Amniotic epithelial cell (primary cell): ENCODE measurements at regions not wholly inside any gene's neighbourhood (a gene's known extent, or its start where the extent isn't known, plus 50 kb on each side); places are given as distances from the start of the nearest gene placed in this dataset.
"Not testable (repeated sequence)": the region's sequence is repeated elsewhere in the genome, so short reads cannot be mapped to it uniquely, and the experiment has no call there.

Experiments used
- DNase-seq: peaks from one replicate; pipeline ENCODE4 v3.0.0-alpha.2; 2010; ENCODE audit warnings: low read depth

DNA sequence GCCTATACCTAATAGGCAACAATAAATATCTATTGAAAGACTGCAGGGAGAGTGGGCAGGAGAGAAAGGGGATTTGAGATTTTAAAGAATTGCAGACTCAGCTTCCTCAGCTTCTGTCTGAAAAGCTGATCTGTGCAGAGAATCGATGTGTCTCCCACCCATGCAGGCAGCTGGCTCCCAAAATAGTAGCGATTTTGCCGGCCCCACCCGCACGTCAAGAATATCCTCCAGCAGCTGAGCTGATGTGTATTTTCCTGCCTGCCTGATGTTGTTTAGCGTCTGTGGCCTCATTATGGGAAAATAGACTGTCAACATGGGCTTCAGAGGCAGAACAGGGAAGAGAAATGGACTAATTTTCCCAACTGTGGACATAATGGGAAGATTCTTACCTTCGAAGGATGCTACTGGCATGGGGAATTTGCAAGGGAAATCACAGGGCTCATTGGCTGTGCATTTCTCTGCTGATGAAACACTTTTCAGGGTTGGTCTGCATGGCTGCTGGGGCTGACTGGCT, 699.8 kb downstream of the PTPRU start:
- no peak for DNase-seq

DNA sequence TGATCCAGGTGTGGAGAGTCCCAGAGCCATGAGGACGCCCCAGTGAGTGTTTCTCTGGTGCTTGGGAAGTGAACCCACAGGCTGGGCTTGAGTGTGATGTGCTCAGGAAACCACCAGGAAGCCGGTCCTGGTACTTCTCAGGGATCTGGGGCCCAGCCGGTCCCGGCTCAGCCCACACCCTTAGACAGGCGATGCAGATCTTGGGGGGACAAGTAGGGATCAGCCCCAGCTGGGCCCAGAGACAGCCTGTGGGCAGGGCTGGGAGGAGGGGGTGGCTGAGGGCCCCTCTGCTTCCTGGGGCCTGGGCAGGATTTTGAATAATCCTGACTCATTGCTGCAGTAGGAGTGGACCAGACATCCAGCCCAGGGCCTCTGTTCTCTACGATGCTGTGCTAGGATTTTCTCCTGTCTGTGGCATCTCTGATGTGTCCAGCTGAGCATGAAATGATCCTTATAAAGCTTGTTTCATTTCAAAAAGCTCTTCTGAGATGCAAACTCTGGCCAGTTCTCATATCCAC, 698.0 kb downstream of the PTPRU start:
- DNase-seq: no peak

DNA sequence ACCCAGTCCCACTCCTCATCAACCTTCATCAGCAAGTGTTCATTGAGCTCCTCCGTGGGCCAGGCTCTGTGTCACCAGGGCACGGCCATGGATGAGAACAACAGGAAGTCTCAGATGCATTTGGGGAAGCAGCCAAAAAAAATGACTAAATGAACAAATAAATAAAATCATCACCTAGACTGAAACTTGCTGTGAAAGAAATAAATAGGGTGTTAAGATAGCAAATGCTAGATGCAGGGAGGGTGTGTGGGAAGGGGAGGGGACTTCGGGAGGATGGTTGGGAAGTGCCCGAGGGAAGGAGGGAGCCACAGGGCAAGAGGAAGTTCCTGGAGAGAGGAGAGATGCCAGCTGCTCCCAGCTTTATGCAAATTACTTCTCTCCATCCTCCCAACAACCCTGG, 696.7 kb downstream of the PTPRU start:
- no peak for DNase-seq

DNA sequence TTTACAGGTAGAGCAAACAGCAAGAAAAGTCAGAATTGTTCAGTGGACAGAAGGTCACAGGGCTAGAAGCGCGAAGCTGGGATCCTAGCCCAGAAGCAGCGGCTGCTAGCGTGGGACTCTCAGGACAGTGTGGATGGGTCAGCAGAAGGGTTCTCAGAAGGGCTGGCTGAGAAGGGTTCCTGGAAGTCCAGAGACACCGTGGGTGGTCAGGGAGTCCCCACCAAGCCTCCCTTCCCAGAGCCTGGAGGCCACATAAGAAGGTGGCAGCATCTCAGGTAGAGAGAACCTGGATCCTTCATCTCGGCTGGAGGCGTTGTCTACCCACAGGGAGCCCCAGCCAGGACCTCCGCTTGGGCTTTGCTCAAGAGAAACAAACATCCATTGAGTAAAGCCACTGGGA, 696.3 kb downstream of the PTPRU start:
- DNase-seq: no peak

DNA sequence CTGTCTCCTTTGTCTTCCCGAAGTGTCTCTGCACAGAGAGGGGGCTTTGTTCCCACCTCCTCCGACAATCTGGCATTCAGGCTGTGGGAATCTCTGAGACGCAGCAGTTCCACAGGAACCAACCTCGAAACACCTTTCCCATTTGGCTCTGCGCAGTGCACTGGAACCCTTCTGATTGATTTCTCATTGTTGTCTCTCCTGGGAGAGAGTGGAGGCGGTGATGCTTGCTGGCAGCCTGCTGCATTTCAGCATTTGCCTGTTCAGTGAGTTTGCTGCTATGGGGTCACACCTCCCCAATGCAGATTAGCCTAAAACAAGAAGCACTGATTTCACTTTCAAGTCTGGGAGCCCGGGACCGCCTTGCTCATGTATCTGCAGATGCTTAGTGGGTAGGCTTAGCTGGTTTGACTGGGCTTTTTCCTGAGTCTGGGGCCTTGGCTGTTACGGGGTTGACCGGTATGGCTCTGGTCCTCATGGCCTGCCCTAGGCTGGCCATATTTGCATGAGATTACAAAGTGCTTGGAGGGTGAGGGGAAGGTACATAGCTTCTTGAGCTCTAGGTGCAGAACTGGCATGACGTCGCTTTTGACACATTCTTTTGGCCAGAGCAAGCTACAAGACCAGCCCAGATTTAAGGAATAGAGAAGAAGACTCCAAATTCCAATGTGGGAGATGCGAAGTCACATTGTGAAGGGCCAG, 695.3 kb downstream of the PTPRU start:
- DNase-seq: no peak

DNA sequence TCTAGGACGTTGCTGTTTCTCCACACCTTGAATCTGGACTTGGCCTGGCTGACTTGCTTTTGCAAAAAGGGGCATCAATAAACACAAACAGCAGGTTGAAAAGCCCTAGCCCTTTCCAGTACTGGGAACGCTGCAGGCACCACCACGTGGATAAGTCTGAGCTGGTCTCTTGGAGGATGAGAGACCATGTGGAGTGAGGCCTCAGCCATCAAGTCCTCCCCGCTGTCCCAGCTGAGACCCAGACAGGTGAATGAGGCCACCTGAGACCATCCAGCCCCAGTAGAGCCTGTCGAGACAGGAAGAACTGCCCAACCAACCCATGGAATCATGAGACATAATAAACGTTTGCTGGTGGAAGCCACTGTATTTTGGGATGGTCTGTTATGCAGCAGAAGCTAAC, 688.7 kb downstream of the PTPRU start:
- DNase-seq: no peak

DNA sequence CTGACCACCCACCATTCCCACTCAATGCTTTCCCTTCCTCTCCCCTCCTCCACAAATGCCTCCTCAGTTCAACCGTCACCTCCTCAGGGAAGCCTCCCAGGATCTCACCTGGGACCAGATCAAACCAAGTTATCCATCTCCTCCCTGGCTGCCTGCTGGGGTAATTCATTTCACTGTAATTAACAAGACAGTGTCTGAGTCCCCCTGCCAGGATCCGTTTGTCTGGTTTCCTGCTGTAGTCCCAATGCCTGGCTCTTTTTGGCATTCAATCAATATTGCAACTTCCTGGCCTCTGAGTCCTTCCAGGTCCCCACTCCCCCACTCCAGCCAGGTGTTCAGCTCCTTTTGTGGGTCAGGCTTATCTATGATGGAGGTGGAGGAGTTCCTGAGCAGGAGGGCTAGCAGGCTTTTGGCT, 687.7 kb downstream of the PTPRU start:
- DNase-seq: no peak

DNA sequence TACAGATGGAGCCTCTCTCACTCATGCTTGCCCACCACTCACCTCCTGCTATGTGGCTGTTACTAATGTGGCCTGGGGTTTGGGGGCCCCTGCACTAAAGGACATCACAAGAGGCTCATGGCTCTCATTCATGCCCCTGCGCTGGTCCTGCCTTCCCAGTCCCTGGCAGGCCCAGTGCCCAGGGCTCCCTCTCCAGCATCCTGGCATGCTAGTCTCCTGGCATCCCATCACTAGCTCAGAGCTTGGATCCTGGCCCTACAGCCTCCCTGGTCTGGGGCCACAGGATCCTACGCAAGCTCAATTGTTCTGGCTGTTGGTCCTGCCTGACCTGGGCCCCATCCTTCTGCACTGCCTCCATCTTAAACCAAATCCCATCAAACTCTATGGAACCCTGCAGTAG, 685.4 kb downstream of the PTPRU start:
- no peak for DNase-seq

DNA sequence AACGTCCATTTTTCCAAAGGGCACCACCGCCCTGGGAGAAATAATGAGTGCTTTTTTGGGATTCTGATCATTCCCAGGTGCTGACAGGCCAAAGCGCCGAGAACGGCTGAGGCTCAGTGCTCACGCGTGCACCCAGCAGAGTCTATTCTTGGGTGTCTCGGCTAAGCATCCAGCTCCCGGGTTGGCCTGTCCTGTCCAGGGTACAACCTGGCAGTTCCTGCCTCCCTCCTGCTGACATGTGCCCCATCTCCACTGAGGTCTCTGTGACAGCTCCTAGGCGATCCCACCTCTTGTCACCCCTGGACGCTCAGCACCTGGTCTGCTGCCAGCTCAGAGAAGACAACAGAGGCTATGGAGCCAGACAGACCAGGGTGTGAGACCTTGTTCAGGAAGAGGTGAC, 684.5 kb downstream of the PTPRU start:
- no peak for DNase-seq

DNA sequence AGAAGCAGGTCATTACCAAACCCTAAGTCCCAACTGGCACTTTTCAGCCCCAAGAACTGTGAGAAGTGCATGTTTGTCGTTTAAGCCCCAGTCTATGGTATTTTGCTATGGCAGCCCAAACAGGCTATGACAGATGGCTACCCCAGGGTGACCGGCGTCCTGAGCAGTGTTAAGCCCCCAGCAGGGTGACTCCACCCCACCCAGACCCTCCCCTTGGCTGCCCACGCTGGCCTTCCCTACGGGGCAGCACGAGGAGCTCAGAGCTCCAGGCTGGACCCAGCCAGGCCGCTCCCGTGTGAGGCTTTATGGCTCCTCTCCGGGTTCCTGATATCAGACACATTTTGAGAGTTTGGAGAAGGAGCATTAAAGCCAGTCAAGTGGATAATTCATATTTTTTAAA, 684.0 kb downstream of the PTPRU start:
- no peak for DNase-seq

DNA sequence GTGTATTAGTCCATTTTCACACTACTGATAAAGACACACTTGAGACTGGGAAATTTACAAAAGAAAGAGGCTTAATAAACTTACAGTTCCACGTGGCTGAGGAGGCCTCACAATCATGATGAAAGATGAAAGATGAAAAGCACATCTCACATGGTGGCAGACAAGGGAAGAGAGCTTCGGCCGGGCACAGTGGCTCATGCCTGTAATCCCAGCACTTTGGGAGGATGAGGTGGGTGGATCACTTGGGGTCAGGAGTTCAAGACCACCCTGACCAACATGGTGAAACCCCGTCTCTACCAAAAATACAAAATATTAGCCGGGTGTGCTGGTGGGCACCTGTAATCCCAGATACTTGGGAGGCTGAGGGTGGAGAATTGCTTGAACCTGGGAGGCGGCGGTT, 682.7 kb downstream of the PTPRU start:
- not testable (repeated sequence) for DNase-seq

DNA sequence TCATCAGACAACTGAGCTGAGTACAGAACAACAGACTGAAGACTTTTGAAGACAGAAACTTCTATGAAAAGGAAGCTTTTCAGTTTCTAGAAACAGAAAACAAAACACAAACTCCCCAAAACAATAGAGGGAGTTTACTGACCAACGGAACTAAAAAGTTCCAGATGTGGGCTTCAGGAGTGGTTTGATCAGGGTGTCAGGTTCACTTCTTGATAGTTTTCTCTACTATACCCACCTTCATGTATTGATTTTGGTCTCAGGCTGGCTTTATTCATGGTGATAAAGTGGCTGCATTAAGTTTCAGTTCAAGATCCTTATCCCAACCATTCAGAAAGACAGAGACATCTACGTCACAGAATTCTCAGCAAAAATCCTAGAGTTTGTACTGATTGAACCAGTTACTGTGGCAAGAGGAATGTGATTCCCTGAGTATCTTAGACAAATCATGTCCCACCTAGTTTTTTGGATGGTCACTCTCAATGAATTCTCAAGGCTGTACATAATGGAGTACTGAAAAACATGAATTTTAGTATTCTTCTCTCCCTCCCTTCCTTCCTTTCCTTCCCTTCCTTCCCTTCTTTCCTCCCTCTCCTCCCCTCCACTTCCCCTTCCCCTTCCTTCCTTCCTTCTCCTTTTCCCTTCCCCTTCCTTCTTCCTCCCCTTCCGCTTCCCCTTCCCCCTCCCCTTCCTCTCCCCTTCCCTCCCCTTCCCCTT, 680.5 kb downstream of the PTPRU start:
- no peak for DNase-seq

DNA sequence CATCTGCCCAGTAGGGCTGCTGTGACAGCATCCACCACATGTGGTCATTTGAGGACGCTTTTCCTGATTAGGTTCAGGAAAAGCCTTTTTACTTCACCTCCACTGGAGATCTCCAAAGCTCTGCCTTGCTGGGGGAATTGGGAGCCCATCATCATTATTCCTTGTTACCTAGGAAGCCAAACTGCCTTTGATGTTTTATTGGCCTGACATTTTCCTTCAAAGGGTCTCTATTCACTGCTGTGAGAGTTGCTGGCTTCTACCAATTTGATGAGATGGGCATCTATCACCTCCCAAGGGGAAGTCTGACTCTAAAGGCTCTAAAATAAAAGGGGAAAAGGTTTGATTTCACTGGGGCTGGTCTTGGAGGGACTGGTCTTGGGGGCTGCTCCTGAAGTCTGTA, 678.6 kb downstream of the PTPRU start:
- no peak for DNase-seq

DNA sequence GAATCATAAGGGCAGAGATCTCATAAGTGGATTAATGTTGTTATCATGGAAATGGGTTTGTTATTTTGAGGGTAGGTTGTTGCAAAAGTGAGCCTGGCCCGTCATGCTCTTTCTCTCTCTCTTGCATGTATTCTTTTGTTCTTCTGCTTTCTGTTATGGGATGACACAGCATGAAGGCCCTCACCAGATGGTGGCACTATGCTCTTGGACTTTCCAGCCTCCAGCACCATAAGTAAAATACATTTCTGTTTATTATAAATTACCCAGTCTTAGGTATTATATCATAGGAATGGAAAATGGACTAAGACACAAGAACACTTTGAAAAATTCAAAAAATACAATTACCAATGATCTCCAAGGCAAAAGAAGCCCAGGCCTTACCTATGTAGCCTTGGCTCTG, 676.1 kb downstream of the PTPRU start:
- DNase-seq: no peak

DNA sequence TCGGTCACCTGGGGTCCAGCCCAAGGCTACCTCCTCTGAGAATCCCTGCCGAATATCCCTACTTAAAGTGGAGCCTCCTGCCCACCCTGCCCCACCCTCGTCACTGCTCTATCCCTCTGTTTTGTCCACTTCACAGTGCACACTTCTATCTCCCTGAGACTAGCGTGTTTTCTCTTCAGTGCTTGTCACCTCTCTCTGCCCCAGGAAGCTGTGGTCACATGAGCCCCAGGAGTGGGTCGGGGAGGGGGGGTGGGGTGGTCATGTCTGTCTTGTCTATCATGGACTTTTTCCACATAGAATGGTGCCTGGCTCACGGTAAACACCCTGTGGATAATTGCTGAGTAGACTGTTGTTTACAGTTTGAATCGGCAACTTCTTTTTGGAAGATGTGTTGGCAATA, 673.6 kb downstream of the PTPRU start:
- DNase-seq: no peak

DNA sequence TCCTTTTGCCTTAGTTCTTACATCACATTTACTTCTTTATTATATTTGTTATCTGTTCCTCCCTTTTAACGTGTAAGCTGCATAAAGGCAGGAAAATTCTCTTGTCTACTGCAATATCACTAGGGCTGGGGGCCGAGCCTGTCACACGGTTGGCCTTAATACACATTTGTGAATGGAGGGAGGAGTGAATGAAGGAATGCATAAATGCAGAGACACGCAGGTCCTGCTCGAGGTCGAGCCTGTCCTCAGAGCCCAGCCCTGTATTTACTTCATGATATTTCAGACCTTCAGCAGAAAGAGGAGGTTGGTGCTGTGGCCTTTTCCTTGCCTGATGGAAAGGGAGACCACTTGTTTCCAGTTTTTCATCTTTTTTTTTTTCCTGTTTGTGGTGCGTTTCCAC, 671.3 kb downstream of the PTPRU start:
- no peak for DNase-seq

DNA sequence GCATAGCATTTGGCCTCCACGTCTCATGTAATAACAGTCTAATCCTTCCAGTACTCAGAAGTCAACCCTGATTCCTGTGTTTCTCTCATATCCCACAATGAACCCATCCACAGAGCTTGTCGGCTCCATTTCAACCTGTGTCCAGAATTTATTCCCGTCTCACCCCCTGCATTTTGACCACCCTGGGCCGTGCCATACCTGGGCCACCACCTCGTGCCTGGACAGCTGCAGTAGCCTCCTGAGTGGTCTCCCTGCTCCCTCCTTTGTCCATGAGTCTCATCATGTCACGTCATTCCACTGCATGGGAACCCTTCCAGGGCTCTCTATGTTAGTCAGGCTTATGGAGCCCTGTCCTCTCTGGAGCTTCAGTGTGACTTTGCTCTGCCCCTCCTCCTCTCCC, 670.6 kb downstream of the PTPRU start:
- DNase-seq: no peak

DNA sequence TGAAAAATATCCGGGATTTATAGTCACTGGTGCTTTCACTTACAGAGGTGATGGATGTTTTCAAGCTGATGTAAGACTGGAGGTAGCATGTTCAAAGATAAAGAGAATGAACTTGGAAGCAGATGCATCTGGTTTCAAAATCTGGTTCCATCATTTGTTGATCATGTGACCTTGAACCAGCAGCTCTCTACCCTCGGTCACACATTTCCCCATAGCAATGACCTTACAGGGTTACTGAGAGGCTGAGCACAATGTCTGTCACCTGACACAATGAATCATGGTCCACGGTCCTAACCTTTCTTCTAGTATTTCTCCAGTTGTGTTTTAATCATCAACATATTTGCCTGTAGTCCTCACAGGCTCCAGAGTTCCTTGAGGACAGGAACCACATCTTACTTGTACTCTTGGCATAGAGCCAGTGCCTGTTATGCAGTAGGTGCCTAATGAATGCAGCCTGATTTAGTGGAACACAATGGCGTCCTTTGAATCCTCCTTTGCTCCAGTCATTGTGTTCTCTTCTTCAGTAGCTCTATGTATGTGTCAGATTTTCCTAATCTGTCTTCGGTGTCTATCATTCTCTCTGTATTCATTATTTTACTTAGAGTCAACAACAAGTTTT, 667.3 kb downstream of the PTPRU start:
- DNase-seq: no peak

DNA sequence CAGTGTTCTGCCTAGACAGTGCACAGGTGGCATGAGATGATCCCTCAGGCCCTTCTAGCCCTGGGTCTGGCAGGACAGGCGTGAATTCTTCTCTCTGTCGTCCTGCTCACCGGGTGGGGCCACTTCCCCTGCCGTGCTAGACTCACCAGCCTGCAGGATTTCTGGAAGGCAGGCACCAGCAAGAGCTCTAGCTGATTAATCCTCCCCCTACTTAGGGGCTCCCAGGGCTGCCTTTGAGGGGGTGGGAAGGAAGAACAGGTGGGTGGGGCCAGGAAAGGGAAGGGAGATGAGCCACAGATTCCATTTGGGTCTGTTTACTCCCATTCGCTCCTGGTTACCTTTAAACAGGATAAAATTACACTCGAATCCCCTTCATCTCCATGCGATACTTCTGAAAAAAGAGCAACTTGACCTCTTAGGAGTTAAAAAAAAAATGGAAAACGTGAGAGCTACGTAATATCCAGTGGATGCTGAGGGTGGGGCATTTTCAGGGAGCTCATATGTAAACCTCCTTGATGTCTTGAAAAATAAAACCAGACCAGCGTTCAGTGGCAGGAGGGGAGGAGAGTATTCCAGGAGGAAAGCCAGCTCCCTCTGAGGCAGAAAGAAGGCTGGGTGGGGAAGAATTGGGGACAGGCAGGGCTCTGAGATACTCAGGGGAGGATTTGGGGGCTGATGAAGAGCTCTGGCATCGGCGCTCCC, 665.5 kb downstream of the PTPRU start:
- no peak for DNase-seq

DNA sequence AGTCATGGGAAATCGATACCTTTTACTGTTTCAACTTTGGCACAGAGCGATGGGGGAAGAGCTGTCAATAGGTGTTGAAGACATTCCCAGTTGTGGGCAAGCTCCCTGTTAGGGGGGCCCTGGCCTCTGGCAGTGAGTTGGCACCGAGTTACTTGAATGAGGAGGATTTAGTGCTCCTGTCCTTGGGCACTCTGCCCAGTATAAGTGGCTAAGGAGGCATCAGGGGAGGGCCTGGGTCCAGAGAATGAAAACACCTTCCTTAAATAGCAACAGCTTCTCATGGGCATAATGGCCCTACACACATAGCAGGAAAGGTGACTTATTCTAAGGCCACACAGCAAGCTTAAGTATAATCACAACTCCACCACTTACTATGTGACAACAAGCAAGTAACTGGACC, 664.4 kb downstream of the PTPRU start:
- no peak for DNase-seq

DNA sequence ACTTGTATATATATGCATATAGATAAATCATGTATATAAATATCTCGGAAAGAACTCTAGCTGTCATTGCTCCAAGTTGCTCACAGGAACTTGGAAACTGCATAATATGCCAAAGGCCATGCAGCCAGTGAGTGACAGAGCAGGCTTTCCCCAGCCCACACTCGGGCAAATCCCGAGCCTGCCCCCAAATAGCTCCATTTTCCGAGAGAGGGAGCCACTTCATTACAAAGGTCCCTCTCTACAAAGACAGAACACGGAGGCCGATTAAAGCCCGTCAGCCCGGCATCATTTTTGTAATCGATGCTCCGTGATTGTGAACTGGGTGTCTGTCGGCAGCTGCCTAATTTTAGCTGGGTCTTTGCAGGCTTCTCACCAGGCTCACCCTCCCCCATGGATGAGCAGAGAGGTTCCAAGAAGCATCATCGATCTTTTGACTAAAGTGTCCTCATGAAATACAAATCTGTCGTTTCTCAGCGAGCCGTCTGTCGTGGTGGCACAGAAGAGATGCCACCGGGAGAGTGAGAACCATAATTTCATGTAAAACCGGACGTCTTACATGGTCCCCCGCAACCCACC, 663.9 kb downstream of the PTPRU start:
- no peak for DNase-seq
